Effector memory CD8-positive, alpha-beta T cell (primary cell): ENCODE measurements at regions not wholly inside any gene's neighbourhood (a gene's known extent, or its start where the extent isn't known, plus 50 kb on each side); places are given as distances from the start of the nearest gene placed in this dataset.
A peak's percentile ranks its signal among the peaks of the same experiment; 100 is the strongest.

Source experiments
- ATAC-seq: fragments of 150-1000 bp; cut with Tn5 transposase; replicated peaks from 2 replicates; pipeline ENCODE4 v1.10.0; 2021; ENCODE audit warnings: mild to moderate bottlenecking, moderate library complexity
- DNase-seq, 3 experiments: peaks; one replicate each; pipeline ENCODE4 v3.0.0; 2021
- H3K27ac Mint-ChIP-seq, 2 donors: one replicate each; pipeline ENCODE4 v1.8.0; 2022; ENCODE audit warnings: mild to moderate bottlenecking in 2 of 2, mixed read lengths in 2 of 2, moderate library complexity in 2 of 2
- H3K27me3 Mint-ChIP-seq, 2 donors: one replicate each; pipeline ENCODE4 v1.8.0; 2022; ENCODE audit warnings: mixed read lengths in 2 of 2
- H3K36me3 Mint-ChIP-seq: one replicate; pipeline ENCODE4 v1.8.0; 2022; ENCODE audit warnings: mild to moderate bottlenecking, moderate library complexity, mixed read lengths; ENCODE audit not compliant: insufficient read depth
- H3K4me1 Mint-ChIP-seq, 2 donors: one replicate each; pipeline ENCODE4 v1.8.0; 2022; ENCODE audit warnings: low read depth in 2 of 2, mixed read lengths in 2 of 2
- H3K4me3 Mint-ChIP-seq, 2 donors: one replicate each; pipeline ENCODE4 v1.8.0; 2022; ENCODE audit warnings: mild to moderate bottlenecking in 2 of 2, mixed read lengths in 2 of 2, moderate library complexity in 2 of 2
- H3K9me3 Mint-ChIP-seq, 2 donors: one replicate each; pipeline ENCODE4 v1.8.0; 2022; ENCODE audit warnings: mixed read lengths in 2 of 2

- Mint-ChIP-seq H3K4me3 (no peak overlapping the region), H3K27me3 (peaks cover 16 to 19% of the 10 kb centered on the region in 2 donors), H3K27ac (no peak overlapping the region), H3K4me1 (peaks cover 2 to 14% of the 10 kb centered on the region in 2 donors), H3K9me3 (peaks cover 3 to 4% of the 10 kb centered on the region in 2 donors), H3K36me3 (no peaks in the 10 kb centered on the region)
- DNase-seq (no peak), ATAC-seq (no peak)
Measured at GRCh38 chr3:8366219-8366810, 135.3 kb upstream of the LMCD1 start.

- DNase-seq (no peak), ATAC-seq (no peak)
- Mint-ChIP-seq H3K9me3 (no peaks in the 10 kb centered on the region), H3K27me3 (peaks cover 16 to 19% of the 10 kb centered on the region in 2 donors), H3K4me3 (no peak overlapping the region), H3K36me3 (no peaks in the 10 kb centered on the region), H3K4me1 (peaks cover 0 to 3% of the 10 kb centered on the region in 2 donors), H3K27ac (no peak overlapping the region)
Measured at GRCh38 chr3:8368598-8368997, 133.0 kb upstream of the LMCD1 start.

GRCh38 chr3:8369638-8370037 lies 132.0 kb upstream of the LMCD1 start:
- Mint-ChIP-seq H3K27me3 (peaks cover 16 to 19% of the 10 kb centered on the region in 2 donors), H3K4me1 (peaks cover 0 to 3% of the 10 kb centered on the region in 2 donors), H3K27ac (no peak overlapping the region), H3K4me3 (no peak overlapping the region), H3K9me3 (no peaks in the 10 kb centered on the region), H3K36me3 (no peaks in the 10 kb centered on the region)
- no peak for DNase-seq
- ATAC-seq = no peak

GRCh38 chr3:8371085-8371551 lies 130.5 kb upstream of the LMCD1 start:
- Mint-ChIP-seq H3K4me3 (no peak overlapping the region), H3K9me3 (no peaks in the 10 kb centered on the region), H3K36me3 (no peaks in the 10 kb centered on the region), H3K4me1 (peaks cover 0 to 3% of the 10 kb centered on the region in 2 donors), H3K27ac (no peak overlapping the region), H3K27me3 (peaks cover 16 to 19% of the 10 kb centered on the region in 2 donors)
- DNase-seq = no peak
- ATAC-seq = no peak

GRCh38 chr3:8371960-8372463 lies 129.6 kb upstream of the LMCD1 start:
- H3K4me3 Mint-ChIP-seq = no peak overlapping the region
- H3K27ac Mint-ChIP-seq = no peak overlapping the region
- H3K27me3 Mint-ChIP-seq = peaks cover 15% of the 10 kb centered on the region in 2 donors
- peaks cover 0 to 3% of the 10 kb centered on the region in 2 donors for H3K4me1 Mint-ChIP-seq
- H3K9me3 Mint-ChIP-seq = no peaks in the 10 kb centered on the region
- H3K36me3 Mint-ChIP-seq = no peaks in the 10 kb centered on the region
- no peak for ATAC-seq
- no peak for DNase-seq

- no peaks in the 10 kb centered on the region for H3K36me3 Mint-ChIP-seq
- no peak overlapping the region for H3K4me3 Mint-ChIP-seq
- no peak for ATAC-seq
- peaks cover 0 to 10% of the 10 kb centered on the region in 2 donors for H3K4me1 Mint-ChIP-seq
- no peaks in the 10 kb centered on the region for H3K9me3 Mint-ChIP-seq
- no peak overlapping the region for H3K27ac Mint-ChIP-seq
- no peaks in the 10 kb centered on the region for H3K27me3 Mint-ChIP-seq
- DNase-seq = no peak
Measured at GRCh38 chr3:8380904-8381704, 120.5 kb upstream of the LMCD1 start.

- Mint-ChIP-seq H3K9me3 (no peaks in the 10 kb centered on the region), H3K27ac (no peak overlapping the region)
Measured at GRCh38 chr3:8385848-8386620, 115.6 kb upstream of the LMCD1 start.

GRCh38 chr3:8387571-8387970 lies 114.1 kb upstream of the LMCD1 start:
- DNase-seq (no peak), ATAC-seq (no peak)
- Mint-ChIP-seq H3K36me3 (no peaks in the 10 kb centered on the region), H3K27me3 (no peaks in the 10 kb centered on the region), H3K4me3 (no peak overlapping the region), H3K9me3 (no peaks in the 10 kb centered on the region), H3K27ac (no peak overlapping the region), H3K4me1 (peaks cover 0 to 5% of the 10 kb centered on the region in 2 donors)

More at GRCh38 chr3:8385848-8386620, 115.6 kb upstream of the LMCD1 start:
- DNase-seq (no peak), ATAC-seq (no peak)
- no peak overlapping the region for H3K4me3 Mint-ChIP-seq
- no peaks in the 10 kb centered on the region for H3K27me3 Mint-ChIP-seq
- H3K4me1 Mint-ChIP-seq = peaks cover 0 to 10% of the 10 kb centered on the region in 2 donors
- no peaks in the 10 kb centered on the region for H3K36me3 Mint-ChIP-seq

GRCh38 chr3:8399686-8400085 lies 101.9 kb upstream of the LMCD1 start:
- ATAC-seq = no peak
- H3K36me3 Mint-ChIP-seq = no peaks in the 10 kb centered on the region
- H3K27me3 Mint-ChIP-seq = peaks cover 18 to 21% of the 10 kb centered on the region in 2 donors
- no peaks in the 10 kb centered on the region for H3K4me1 Mint-ChIP-seq
- no peak overlapping the region for H3K27ac Mint-ChIP-seq
- H3K9me3 Mint-ChIP-seq = no peaks in the 10 kb centered on the region
- H3K4me3 Mint-ChIP-seq = no peak overlapping the region
- DNase-seq = no peak

GRCh38 chr3:8400911-8401310 lies 100.7 kb upstream of the LMCD1 start:
- Mint-ChIP-seq H3K27me3 (peaks cover 18 to 21% of the 10 kb centered on the region in 2 donors), H3K4me1 (no peaks in the 10 kb centered on the region), H3K9me3 (no peaks in the 10 kb centered on the region), H3K36me3 (no peaks in the 10 kb centered on the region), H3K27ac (peak overlapping the region in 1 of 2 donors; percentile 5), H3K4me3 (no peak overlapping the region)
- DNase-seq = no peak
- ATAC-seq = no peak

- DNase-seq (no peak), ATAC-seq (no peak)
- Mint-ChIP-seq H3K9me3 (peaks cover 0 to 4% of the 10 kb centered on the region in 2 donors), H3K36me3 (no peaks in the 10 kb centered on the region), H3K27ac (no peak overlapping the region), H3K27me3 (peaks cover 11 to 21% of the 10 kb centered on the region in 2 donors), H3K4me3 (no peak overlapping the region), H3K4me1 (no peaks in the 10 kb centered on the region)
Measured at GRCh38 chr3:8403996-8404395, 97.6 kb upstream of the LMCD1 start.

GRCh38 chr3:8405144-8405543 lies 96.5 kb upstream of the LMCD1 start:
- DNase-seq = no peak
- Mint-ChIP-seq H3K4me3 (no peak overlapping the region), H3K27me3 (peaks cover 11 to 21% of the 10 kb centered on the region in 2 donors), H3K4me1 (no peaks in the 10 kb centered on the region), H3K9me3 (peaks cover 0 to 4% of the 10 kb centered on the region in 2 donors), H3K27ac (no peak overlapping the region), H3K36me3 (no peaks in the 10 kb centered on the region)
- no peak for ATAC-seq

GRCh38 chr3:8406479-8406878 lies 95.1 kb upstream of the LMCD1 start:
- Mint-ChIP-seq H3K36me3 (no peaks in the 10 kb centered on the region), H3K27me3 (peaks cover 11 to 21% of the 10 kb centered on the region in 2 donors), H3K9me3 (peaks cover 0 to 4% of the 10 kb centered on the region in 2 donors), H3K27ac (no peak overlapping the region), H3K4me3 (no peak overlapping the region), H3K4me1 (peaks cover 0 to 1% of the 10 kb centered on the region in 2 donors)
- ATAC-seq = no peak
- DNase-seq = no peak
